ENCODE measurements at regions not wholly inside any gene's neighbourhood (a gene's known extent, or its start where the extent isn't known, plus 50 kb on each side); places are given as distances from the start of the nearest gene placed in this dataset.

DNA sequence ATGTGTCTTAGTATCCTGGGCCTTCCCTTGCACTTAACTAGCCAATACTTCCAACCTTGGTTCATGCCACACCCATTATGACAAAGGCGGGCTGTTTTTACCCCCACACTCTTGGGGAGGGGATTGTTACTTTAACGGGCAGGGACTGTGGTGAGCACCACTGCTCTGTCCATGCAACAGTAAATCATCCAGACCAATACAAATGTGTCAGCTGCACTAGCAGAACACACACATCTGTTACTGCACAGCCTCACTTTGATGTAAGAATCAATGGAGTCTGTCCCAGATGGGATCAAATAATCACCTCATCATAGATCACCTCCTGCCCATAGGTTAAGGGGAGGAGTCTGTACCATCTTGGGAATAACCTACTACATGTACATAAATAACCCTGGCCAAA, 58.1 kb downstream of the NPAP1 start:
- Histone ChIP-seq H3K36me3 (no peaks in the 10 kb centered on the region), H3K27me3 (no peaks in the 10 kb centered on the region), H3K4me1 (ENCODE audit: insufficient read depth) (no peaks in the 10 kb centered on the region), H3K9me3 (no peaks in the 10 kb centered on the region), H3K4me3 (no peak overlapping the region), H3K27ac (no peak overlapping the region)
- WGBS, 3 donors = 74 to 80% (median 79%) methylated on average over 2 of the region's 2 CpGs
- intact Hi-C loops (cut with DNase I) = no loop called here
- no peak for DNase-seq
- TF ChIP-seq EP300 (IDR thresholded peaks at IDR 0.05) = no peak
- no peak for TF ChIP-seq CTCF (IDR thresholded peaks at IDR 0.05)
- TF ChIP-seq POLR2A (IDR thresholded peaks at IDR 0.05) = no peak

- no peak overlapping the region for H3K27ac ChIP-seq
- no peaks in the 10 kb centered on the region for H3K9me3 ChIP-seq
- DNase-seq = no peak
- H3K27me3 ChIP-seq = no peaks in the 10 kb centered on the region
- WGBS, 3 donors = 24 to 40% (median 26%) methylated on average over 1 of the region's 1 CpG
- H3K36me3 ChIP-seq = no peaks in the 10 kb centered on the region
- H3K4me1 ChIP-seq (ENCODE audit: insufficient read depth) = no peaks in the 10 kb centered on the region
- TF ChIP-seq POLR2A (IDR thresholded peaks at IDR 0.05) (no peak), EP300 (IDR thresholded peaks at IDR 0.05) (no peak), CTCF (IDR thresholded peaks at IDR 0.05) (no peak)
- intact Hi-C loops (cut with DNase I) = no loop called here
- H3K4me3 ChIP-seq = no peak overlapping the region
These were observed 58.8 kb downstream of the NPAP1 start for GRCh38 chr15:24734396-24734795.

GRCh38 chr15:24745290-24745689, 69.7 kb downstream of the NPAP1 start:
- TF ChIP-seq POLR2A (IDR thresholded peaks at IDR 0.05) (no peak), EP300 (IDR thresholded peaks at IDR 0.05) (no peak), CTCF (IDR thresholded peaks at IDR 0.05) (no peak)
- intact Hi-C loops (cut with DNase I) = no loop called here
- Histone ChIP-seq H3K4me3 (no peak overlapping the region), H3K27me3 (no peaks in the 10 kb centered on the region), H3K4me1 (ENCODE audit: insufficient read depth) (no peaks in the 10 kb centered on the region), H3K36me3 (no peaks in the 10 kb centered on the region), H3K9me3 (peaks cover 0 to 3% of the 10 kb centered on the region in 2 donors), H3K27ac (no peak overlapping the region)
- DNase-seq = no peak

GRCh38 chr15:24746094-24746493, 70.5 kb downstream of the NPAP1 start:
- TF ChIP-seq CTCF (IDR thresholded peaks at IDR 0.05) (no peak), POLR2A (IDR thresholded peaks at IDR 0.05) (no peak), EP300 (IDR thresholded peaks at IDR 0.05) (no peak)
- Histone ChIP-seq H3K27ac (no peak overlapping the region), H3K9me3 (peaks cover 0 to 3% of the 10 kb centered on the region in 2 donors), H3K4me1 (ENCODE audit: insufficient read depth) (no peaks in the 10 kb centered on the region), H3K4me3 (no peak overlapping the region), H3K36me3 (no peaks in the 10 kb centered on the region), H3K27me3 (no peaks in the 10 kb centered on the region)
- DNase-seq = no peak
- intact Hi-C loops (cut with DNase I) = no loop called here

GRCh38 chr15:24747376-24747775, 71.8 kb downstream of the NPAP1 start:
- H3K9me3 ChIP-seq = peaks cover 0 to 3% of the 10 kb centered on the region in 2 donors
- H3K4me1 ChIP-seq (ENCODE audit: insufficient read depth) = no peaks in the 10 kb centered on the region
- intact Hi-C loops (cut with DNase I) = no loop called here
- TF ChIP-seq EP300 (IDR thresholded peaks at IDR 0.05) (no peak), CTCF (IDR thresholded peaks at IDR 0.05) (no peak), POLR2A (IDR thresholded peaks at IDR 0.05) (no peak)
- H3K36me3 ChIP-seq = no peaks in the 10 kb centered on the region
- H3K27ac ChIP-seq = no peak overlapping the region
- DNase-seq = no peak
- 83 to 89% (median 88%) methylated on average over 10 of the region's 10 CpGs for WGBS, 3 donors
- no peak overlapping the region for H3K4me3 ChIP-seq
- H3K27me3 ChIP-seq = no peaks in the 10 kb centered on the region

All from ovary (tissue), 7 donors.